Endothelial cell of umbilical vein (primary cell): ENCODE measurements at regions not wholly inside any gene's neighbourhood (a gene's known extent, or its start where the extent isn't known, plus 50 kb on each side); places are given as distances from the start of the nearest gene placed in this dataset.

Experiments used
- CTCF ChIP-seq, 2 donors: IDR thresholded peaks; 1 replicate in 1 of 2; 2 replicates in 1 of 2; pipeline ENCODE4 v1.5.1; 2011; ENCODE audit warnings: low read length in 2 of 2, mild to moderate bottlenecking in 2 of 2, moderate library complexity in 2 of 2, control low read depth in 1 of 2, inconsistent platforms in 1 of 2, low read depth in 1 of 2; ENCODE audit not compliant: insufficient read depth in 1 of 2; ENCODE audit errors: extremely low read depth in 1 of 2
- EZH2 ChIP-seq: IDR thresholded peaks from 2 replicates; pipeline ENCODE4 v1.6.1; 2012; ENCODE audit warnings: borderline replicate concordance, low read depth, mild to moderate bottlenecking, moderate library complexity, low read length, inconsistent platforms; ENCODE audit not compliant: severe bottlenecking
- POLR2A ChIP-seq: IDR thresholded peaks from 2 replicates; pipeline ENCODE4 v1.6.1; 2012; ENCODE audit warnings: low read depth, mild to moderate bottlenecking, control low read depth, low read length
- POLR2AphosphoS5 ChIP-seq: IDR thresholded peaks from 2 replicates; pipeline ENCODE4 v1.6.1; 2012; ENCODE audit warnings: low read depth, mild to moderate bottlenecking, control low read depth, low read length, moderate library complexity; ENCODE audit not compliant: insufficient read depth

GRCh38 chr10:45513551-45513950 is 139.5 kb downstream of the ALOX5 start:
- TF ChIP-seq POLR2A = no peak
- TF ChIP-seq CTCF (IDR thresholded peaks at IDR 0.05; ENCODE audit: extremely low read depth in 1 of 2, insufficient read depth in 1 of 2, low read depth in 1 of 2, low read length in 2 of 2) = no peak
- no peak for TF ChIP-seq EZH2
- TF ChIP-seq POLR2AphosphoS5 = no peak
